ENCODE measurements at regions not wholly inside any gene's neighbourhood (a gene's known extent, or its start where the extent isn't known, plus 50 kb on each side); places are given as distances from the start of the nearest gene placed in this dataset.
"Not testable (repeated sequence)": the region's sequence is repeated elsewhere in the genome, so short reads cannot be mapped to it uniquely, and the experiment has no call there.

GRCh38 chr2:52269696-52270485, 1238.0 kb upstream of the NRXN1 start:
- DNase-seq (ENCODE audit: insufficient read length, low spot score) (no peak), FAIRE-seq (no peak)

- DNase-seq (ENCODE audit: insufficient read length, low spot score) (no peak), FAIRE-seq (no peak)
These were observed 1233.0 kb upstream of the NRXN1 start for GRCh38 chr2:52264911-52265310.

GRCh38 chr2:52264488-52264887, 1232.6 kb upstream of the NRXN1 start:
- FAIRE-seq (no peak), DNase-seq (ENCODE audit: insufficient read length, low spot score) (no peak)

GRCh38 chr2:52260904-52261303, 1229.0 kb upstream of the NRXN1 start:
- no peak for FAIRE-seq
- DNase-seq (ENCODE audit: insufficient read length, low spot score): no peak

- not testable (repeated sequence) for DNase-seq (ENCODE audit: insufficient read length, low spot score); FAIRE-seq
These were observed 1227.0 kb upstream of the NRXN1 start for GRCh38 chr2:52258967-52259366.

- no peak for FAIRE-seq
These were observed 1226.1 kb upstream of the NRXN1 start for GRCh38 chr2:52258038-52258437.

GRCh38 chr2:52253416-52253980, 1221.6 kb upstream of the NRXN1 start:
- FAIRE-seq (no peak), DNase-seq (ENCODE audit: insufficient read length, low spot score) (no peak)

More at GRCh38 chr2:52258038-52258437, 1226.1 kb upstream of the NRXN1 start:
- no peak for DNase-seq (ENCODE audit: insufficient read length, low spot score)

- FAIRE-seq: no peak
- DNase-seq (ENCODE audit: insufficient read length, low spot score): no peak
These were observed 1206.8 kb upstream of the NRXN1 start for GRCh38 chr2:52238782-52239181.

- FAIRE-seq (no peak), DNase-seq (ENCODE audit: insufficient read length, low spot score) (no peak)
These were observed 1190.2 kb upstream of the NRXN1 start for GRCh38 chr2:52222128-52222527.

GRCh38 chr2:52220393-52220792, 1188.5 kb upstream of the NRXN1 start:
- DNase-seq (ENCODE audit: insufficient read length, low spot score) (no peak), FAIRE-seq (no peak)

GRCh38 chr2:52210611-52211010, 1178.7 kb upstream of the NRXN1 start:
- DNase-seq (ENCODE audit: insufficient read length, low spot score) (no peak), FAIRE-seq (no peak)

- DNase-seq (ENCODE audit: insufficient read length, low spot score) (no peak), FAIRE-seq (no peak)
These were observed 1178.2 kb upstream of the NRXN1 start for GRCh38 chr2:52210161-52210560.

GRCh38 chr2:52194342-52194741, 1162.4 kb upstream of the NRXN1 start:
- FAIRE-seq (no peak), DNase-seq (ENCODE audit: insufficient read length, low spot score) (no peak)

GRCh38 chr2:52193804-52194203, 1161.9 kb upstream of the NRXN1 start:
- FAIRE-seq: no peak
- no peak for DNase-seq (ENCODE audit: insufficient read length, low spot score)

GRCh38 chr2:52192656-52193055, 1160.7 kb upstream of the NRXN1 start:
- FAIRE-seq: no peak

GRCh38 chr2:52181080-52181479, 1149.1 kb upstream of the NRXN1 start:
- DNase-seq (ENCODE audit: insufficient read length, low spot score) (no peak), FAIRE-seq (no peak)

More at GRCh38 chr2:52192656-52193055, 1160.7 kb upstream of the NRXN1 start:
- no peak for DNase-seq (ENCODE audit: insufficient read length, low spot score)

GRCh38 chr2:52178845-52179244, 1146.9 kb upstream of the NRXN1 start:
- DNase-seq (ENCODE audit: insufficient read length, low spot score) (no peak), FAIRE-seq (no peak)

- FAIRE-seq: no peak
- DNase-seq (ENCODE audit: insufficient read length, low spot score): no peak
These were observed 1113.1 kb upstream of the NRXN1 start for GRCh38 chr2:52145005-52145404.

GRCh38 chr2:52144590-52144989, 1112.7 kb upstream of the NRXN1 start:
- DNase-seq (ENCODE audit: insufficient read length, low spot score) (no peak), FAIRE-seq (no peak)

- FAIRE-seq (no peak), DNase-seq (ENCODE audit: insufficient read length, low spot score) (no peak)
These were observed 1109.1 kb upstream of the NRXN1 start for GRCh38 chr2:52141076-52141475.

- DNase-seq (ENCODE audit: insufficient read length, low spot score) (no peak), FAIRE-seq (no peak)
These were observed 1107.3 kb upstream of the NRXN1 start for GRCh38 chr2:52139241-52139640.

- no peak for FAIRE-seq
- no peak for DNase-seq (ENCODE audit: insufficient read length, low spot score)
These were observed 1103.3 kb upstream of the NRXN1 start for GRCh38 chr2:52135235-52135634.

Measured in GM19239 (cell line).